Middle frontal gyrus (tissue), 1 donor: ENCODE measurements at regions not wholly inside any gene's neighbourhood (a gene's known extent, or its start where the extent isn't known, plus 50 kb on each side); places are given as distances from the start of the nearest gene placed in this dataset.

Source experiments
- DNase-seq: peaks from one replicate; pipeline ENCODE4 v3.0.0-alpha.2; 2015; ENCODE audit warnings: low spot score; ENCODE audit errors: extremely low spot score

GRCh38 chr9:87084407-87084806 is 137.1 kb upstream of the GAS1 start:
- no peak for DNase-seq

- DNase-seq = no peak
Observed at GRCh38 chr9:87085073-87085472, 137.8 kb upstream of the GAS1 start.

- no peak for DNase-seq
Observed at GRCh38 chr9:87085521-87085920, 138.2 kb upstream of the GAS1 start.

- no peak for DNase-seq
Observed at GRCh38 chr9:87086221-87086818, 139.0 kb upstream of the GAS1 start.

GRCh38 chr9:87087197-87087596 is 139.9 kb upstream of the GAS1 start:
- DNase-seq = no peak

- no peak for DNase-seq
Observed at GRCh38 chr9:87088192-87088591, 140.9 kb upstream of the GAS1 start.

- no peak for DNase-seq
Observed at GRCh38 chr9:87088621-87089365, 141.5 kb upstream of the GAS1 start.

- DNase-seq = no peak
Observed at GRCh38 chr9:87089506-87089905, 142.2 kb upstream of the GAS1 start.

GRCh38 chr9:87089929-87090328 is 142.6 kb upstream of the GAS1 start:
- no peak for DNase-seq

GRCh38 chr9:87093777-87094176 is 146.5 kb upstream of the GAS1 start:
- DNase-seq = no peak

- no peak for DNase-seq
Observed at GRCh38 chr9:87095951-87096350, 148.6 kb upstream of the GAS1 start.

GRCh38 chr9:87096506-87096905 is 149.2 kb upstream of the GAS1 start:
- no peak for DNase-seq

- no peak for DNase-seq
Observed at GRCh38 chr9:87097238-87097637, 149.9 kb upstream of the GAS1 start.

- DNase-seq = no peak
Observed at GRCh38 chr9:87099407-87099806, 152.1 kb upstream of the GAS1 start.

- no peak for DNase-seq
Observed at GRCh38 chr9:87100001-87100400, 152.7 kb upstream of the GAS1 start.

GRCh38 chr9:87102126-87102525 is 154.8 kb upstream of the GAS1 start:
- no peak for DNase-seq

GRCh38 chr9:87107072-87107471 is 159.8 kb upstream of the GAS1 start:
- no peak for DNase-seq

GRCh38 chr9:87108661-87109060 is 161.4 kb upstream of the GAS1 start:
- DNase-seq = no peak

GRCh38 chr9:87109231-87109631 is 161.9 kb upstream of the GAS1 start:
- DNase-seq = no peak

GRCh38 chr9:87109851-87110250 is 162.5 kb upstream of the GAS1 start:
- DNase-seq = no peak

- DNase-seq = no peak
Observed at GRCh38 chr9:87111010-87111409, 163.7 kb upstream of the GAS1 start.

- DNase-seq = no peak
Observed at GRCh38 chr9:87112656-87113055, 165.3 kb upstream of the GAS1 start.

GRCh38 chr9:87113874-87114273 is 166.6 kb upstream of the GAS1 start:
- no peak for DNase-seq
